ENCODE measurements at regions not wholly inside any gene's neighbourhood (a gene's known extent, or its start where the extent isn't known, plus 50 kb on each side); places are given as distances from the start of the nearest gene placed in this dataset.
"Not testable (repeated sequence)": the region's sequence is repeated elsewhere in the genome, so short reads cannot be mapped to it uniquely, and the experiment has no call there.

DNA sequence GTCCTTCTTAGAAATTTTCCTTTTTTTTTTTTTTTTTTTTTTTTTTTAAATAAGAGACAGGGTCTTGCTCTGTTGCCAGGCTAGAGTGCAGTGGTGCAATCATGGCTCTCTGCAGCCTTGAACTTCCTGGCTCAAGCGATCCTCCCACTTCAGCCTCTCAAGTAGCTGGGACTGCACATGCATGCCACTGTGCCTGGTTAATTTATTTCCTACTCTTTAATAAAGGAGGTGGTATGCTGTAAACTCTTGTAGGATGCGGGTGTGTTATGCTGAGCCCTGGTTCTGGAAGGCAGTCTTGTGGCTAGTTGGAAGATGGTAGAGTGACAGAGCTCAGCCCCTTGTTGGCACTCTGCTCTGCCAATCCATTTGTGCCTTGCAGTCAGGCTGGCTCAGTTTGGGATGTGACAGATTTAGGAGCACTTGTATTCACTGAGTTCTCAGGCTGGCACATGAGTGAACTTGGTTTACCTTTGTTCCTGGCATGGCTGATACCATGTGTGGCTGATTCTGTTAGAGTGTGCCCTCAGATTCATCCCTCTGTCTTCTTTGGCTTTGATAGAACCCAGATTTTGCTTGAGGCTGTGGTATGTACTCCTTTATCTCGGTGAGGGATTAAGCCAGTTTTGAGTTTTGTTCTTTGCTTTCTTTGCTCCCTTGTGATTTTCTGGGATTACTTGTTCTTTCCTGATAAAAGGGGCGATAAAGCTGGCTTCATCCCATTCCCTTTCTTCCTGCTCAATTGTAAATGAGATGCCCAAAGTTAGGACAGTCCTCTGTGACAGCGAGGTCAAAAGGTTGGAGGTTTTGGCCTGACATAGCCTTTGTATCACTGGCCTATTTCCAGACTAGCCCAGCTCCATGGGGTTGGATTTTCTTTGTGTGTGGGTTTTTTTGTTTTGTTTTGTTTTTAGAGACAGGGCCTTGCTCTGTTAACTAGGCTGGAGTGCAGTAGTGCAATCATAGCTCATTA is 91.2 kb upstream of the CRYM start:
- not testable (repeated sequence) for H3K27me3 Mint-ChIP-seq, ATAC-seq, H3K36me3 Mint-ChIP-seq, H3K4me3 Mint-ChIP-seq, H3K9me3 Mint-ChIP-seq
- peaks cover 36% of the 10 kb centered on the region for H3K4me1 Mint-ChIP-seq
- H3K27ac Mint-ChIP-seq = peak overlapping the region; percentile 96

DNA sequence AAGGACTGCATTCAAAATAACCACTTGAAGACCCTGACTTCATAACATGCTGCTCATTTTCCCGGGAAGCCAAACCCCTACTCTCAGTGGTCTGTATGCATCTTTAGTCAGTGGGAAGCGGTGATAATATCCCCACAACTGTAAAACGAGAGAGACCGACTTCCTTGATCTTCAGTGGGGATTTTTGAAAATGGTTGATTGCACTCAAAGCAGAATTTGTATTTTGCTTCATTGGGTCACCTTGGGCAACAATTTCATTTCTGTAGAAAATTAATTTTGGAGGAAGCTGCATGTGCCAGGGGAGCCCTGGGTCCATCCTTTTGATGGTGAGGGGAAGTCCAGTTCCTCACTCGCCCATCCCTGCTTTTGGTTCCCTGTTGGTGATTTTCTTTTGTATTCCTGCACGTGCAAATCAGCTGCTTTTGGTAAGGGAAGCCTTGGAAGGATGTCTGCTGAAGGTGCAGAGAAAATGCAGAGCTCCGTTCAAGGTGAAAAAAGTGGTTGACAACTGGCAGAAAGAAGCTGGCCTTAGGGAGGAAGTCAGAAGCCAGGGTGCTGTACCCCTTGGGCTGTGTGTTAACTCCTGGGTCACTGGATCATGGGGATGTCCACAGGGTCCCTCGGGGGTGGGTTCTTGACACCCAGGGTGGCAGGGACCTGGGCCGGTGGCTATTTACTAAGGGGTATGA is 89.8 kb upstream of the CRYM start:
- Mint-ChIP-seq H3K4me1 (peaks cover 50% of the 10 kb centered on the region), H3K4me3 (peak overlapping the region; percentile 61), H3K27ac (peak overlapping the region; percentile 96)
- peak; percentile 73 for ATAC-seq
- H3K27me3 Mint-ChIP-seq, H3K9me3 Mint-ChIP-seq, H3K36me3 Mint-ChIP-seq: not testable (repeated sequence)

GRCh38 chr16:21366998-21367397 is 88.9 kb upstream of the CRYM start:
- peak; percentile 62 for ATAC-seq
- H3K9me3 Mint-ChIP-seq = not testable (repeated sequence)

GRCh38 chr16:21365541-21365940 is 87.5 kb upstream of the CRYM start:
- peak overlapping the region; percentile 49 for H3K4me3 Mint-ChIP-seq
- not testable (repeated sequence) for H3K9me3 Mint-ChIP-seq, H3K36me3 Mint-ChIP-seq, H3K27me3 Mint-ChIP-seq, ATAC-seq
- peak overlapping the region; percentile 94 for H3K27ac Mint-ChIP-seq
- peaks cover 64% of the 10 kb centered on the region for H3K4me1 Mint-ChIP-seq

More at GRCh38 chr16:21366998-21367397, 88.9 kb upstream of the CRYM start:
- peaks cover 57% of the 10 kb centered on the region for H3K4me1 Mint-ChIP-seq
- H3K27me3 Mint-ChIP-seq, H3K36me3 Mint-ChIP-seq, H3K4me3 Mint-ChIP-seq: not testable (repeated sequence)
- H3K27ac Mint-ChIP-seq = peak overlapping the region; percentile 96

GRCh38 chr16:21363550-21364223 is 85.6 kb upstream of the CRYM start:
- H3K9me3 Mint-ChIP-seq, H3K36me3 Mint-ChIP-seq, H3K27me3 Mint-ChIP-seq: not testable (repeated sequence)
- ATAC-seq = peak; percentile 46
- Mint-ChIP-seq H3K27ac (peak overlapping the region; percentile 94), H3K4me1 (peaks cover 76% of the 10 kb centered on the region), H3K4me3 (peak overlapping the region; percentile 20)

GRCh38 chr16:21361612-21362227 is 83.6 kb upstream of the CRYM start:
- ATAC-seq, H3K9me3 Mint-ChIP-seq, H3K36me3 Mint-ChIP-seq, H3K27me3 Mint-ChIP-seq: not testable (repeated sequence)
- peak overlapping the region; percentile 18 for H3K4me3 Mint-ChIP-seq
- H3K27ac Mint-ChIP-seq = peak overlapping the region; percentile 94
- H3K4me1 Mint-ChIP-seq = peaks cover 82% of the 10 kb centered on the region

GRCh38 chr16:21361045-21361444 is 83.0 kb upstream of the CRYM start:
- peak overlapping the region; percentile 94 for H3K27ac Mint-ChIP-seq
- not testable (repeated sequence) for H3K9me3 Mint-ChIP-seq, ATAC-seq

DNA sequence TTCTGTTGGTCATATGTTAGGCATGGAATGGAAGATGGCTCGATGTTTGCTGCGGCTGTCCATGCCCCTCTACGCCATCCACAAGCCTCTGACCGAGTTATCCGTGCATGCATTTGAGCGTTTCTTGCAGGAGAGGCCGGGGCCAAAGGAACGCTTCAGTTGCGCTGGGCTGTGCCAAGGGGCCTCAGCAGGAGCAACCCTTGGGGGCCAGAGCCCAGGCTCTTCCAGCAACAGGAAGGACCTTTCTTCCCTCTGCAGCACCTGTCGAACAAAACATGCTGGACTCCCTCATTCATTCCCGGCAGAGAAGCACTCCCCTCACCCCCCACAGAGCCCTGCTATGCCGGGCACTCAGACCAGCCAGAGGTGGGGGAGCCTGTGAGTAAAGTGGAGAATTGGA is 81.4 kb upstream of the CRYM start:
- Mint-ChIP-seq H3K4me1 (peaks cover 85% of the 10 kb centered on the region), H3K4me3 (peak overlapping the region; percentile 38), H3K27ac (peak overlapping the region; percentile 94)
- peak; percentile 17 for ATAC-seq
- H3K27me3 Mint-ChIP-seq, H3K36me3 Mint-ChIP-seq, H3K9me3 Mint-ChIP-seq: not testable (repeated sequence)

More at GRCh38 chr16:21361045-21361444, 83.0 kb upstream of the CRYM start:
- H3K4me3 Mint-ChIP-seq, H3K36me3 Mint-ChIP-seq, H3K27me3 Mint-ChIP-seq: not testable (repeated sequence)
- H3K4me1 Mint-ChIP-seq = peaks cover 85% of the 10 kb centered on the region

- not testable (repeated sequence) for H3K27me3 Mint-ChIP-seq, H3K36me3 Mint-ChIP-seq, H3K9me3 Mint-ChIP-seq
- Mint-ChIP-seq H3K4me1 (peaks cover 76% of the 10 kb centered on the region), H3K27ac (peak overlapping the region; percentile 94), H3K4me3 (peak overlapping the region; percentile 68)
- ATAC-seq = peak; percentile 84
Measured at GRCh38 chr16:21358261-21358795, 80.2 kb upstream of the CRYM start.

GRCh38 chr16:21356308-21356707 is 78.2 kb upstream of the CRYM start:
- H3K27me3 Mint-ChIP-seq, H3K36me3 Mint-ChIP-seq, H3K9me3 Mint-ChIP-seq: not testable (repeated sequence)
- H3K27ac Mint-ChIP-seq = peak overlapping the region; percentile 94
- peaks cover 58% of the 10 kb centered on the region for H3K4me1 Mint-ChIP-seq
- peak; percentile 60 for ATAC-seq
- peak overlapping the region; percentile 14 for H3K4me3 Mint-ChIP-seq

DNA sequence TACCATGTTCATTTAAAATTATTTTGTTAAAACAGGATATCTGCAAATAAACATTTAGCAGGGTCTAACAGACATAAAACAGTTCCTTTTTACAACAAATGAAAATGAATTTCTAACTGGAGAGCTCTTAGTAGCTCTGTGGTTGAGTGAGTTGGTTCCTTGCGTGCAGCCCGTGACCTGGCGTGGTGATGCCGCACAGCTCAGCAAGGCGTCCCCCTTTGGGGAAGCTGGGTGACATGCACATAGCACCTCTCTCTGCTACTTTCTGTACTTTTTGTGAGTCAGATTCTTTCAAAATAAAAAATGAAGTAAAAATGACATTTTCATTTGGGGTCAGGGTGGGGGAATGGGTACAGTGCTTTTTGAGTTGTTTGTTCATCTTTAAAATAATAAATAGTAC is 73.3 kb upstream of the CRYM start:
- H3K9me3 Mint-ChIP-seq, H3K27me3 Mint-ChIP-seq, H3K27ac Mint-ChIP-seq, H3K4me3 Mint-ChIP-seq: not testable (repeated sequence)
- H3K4me1 Mint-ChIP-seq = peaks cover 28% of the 10 kb centered on the region
- H3K36me3 Mint-ChIP-seq = peaks cover 32% of the 10 kb centered on the region
- peak; percentile 55 for ATAC-seq

DNA sequence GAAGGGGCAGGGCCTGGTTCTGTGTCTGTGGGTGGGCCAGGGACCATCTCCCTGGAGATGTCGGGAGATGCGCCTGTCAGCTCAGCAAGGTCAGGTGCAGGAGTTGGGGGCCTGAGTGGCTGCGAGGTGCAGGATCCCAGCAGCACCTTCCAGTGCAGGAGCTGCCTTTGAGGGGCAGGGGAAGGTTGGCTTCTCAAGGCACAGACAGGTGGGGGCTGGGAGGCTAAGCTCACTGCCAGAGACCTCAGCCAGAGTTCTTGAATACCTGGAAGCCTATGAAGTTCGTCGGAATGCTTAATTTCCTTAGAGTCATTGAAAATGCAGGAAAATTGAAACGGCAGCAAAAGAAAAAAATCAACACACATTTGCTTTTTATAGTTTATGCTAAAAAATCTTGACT is 72.8 kb upstream of the CRYM start:
- H3K4me3 Mint-ChIP-seq = not testable (repeated sequence)

DNA sequence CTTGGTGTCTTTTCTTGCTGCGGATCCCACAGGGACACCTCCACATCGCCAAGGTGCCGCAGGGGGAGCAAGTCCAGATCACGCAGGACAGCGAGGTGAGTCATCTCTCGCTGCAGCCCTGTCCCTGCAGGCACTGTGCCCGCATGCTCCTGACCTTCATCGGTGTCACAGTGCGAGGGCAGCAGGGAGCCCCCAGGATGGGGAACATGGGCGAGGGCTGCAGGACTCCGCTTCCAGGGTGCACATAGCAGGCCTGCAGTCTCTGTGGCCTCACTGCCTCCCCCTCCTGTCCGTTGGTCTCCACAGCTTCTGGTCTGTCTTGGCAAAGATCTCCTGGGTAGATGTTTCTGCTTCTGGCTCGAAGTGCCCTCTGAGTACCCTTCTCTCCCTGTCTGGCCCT is 71.2 kb upstream of the CRYM start:
- not testable (repeated sequence) for ATAC-seq, H3K27ac Mint-ChIP-seq, H3K27me3 Mint-ChIP-seq, H3K9me3 Mint-ChIP-seq, H3K4me3 Mint-ChIP-seq
- Mint-ChIP-seq H3K36me3 (peaks cover 28% of the 10 kb centered on the region), H3K4me1 (peaks cover 12% of the 10 kb centered on the region)

More for the DNA sequence above, 72.8 kb upstream of the CRYM start:
- Mint-ChIP-seq H3K4me1 (peaks cover 22% of the 10 kb centered on the region), H3K36me3 (peaks cover 32% of the 10 kb centered on the region)
- not testable (repeated sequence) for ATAC-seq, H3K27me3 Mint-ChIP-seq, H3K27ac Mint-ChIP-seq, H3K9me3 Mint-ChIP-seq

DNA sequence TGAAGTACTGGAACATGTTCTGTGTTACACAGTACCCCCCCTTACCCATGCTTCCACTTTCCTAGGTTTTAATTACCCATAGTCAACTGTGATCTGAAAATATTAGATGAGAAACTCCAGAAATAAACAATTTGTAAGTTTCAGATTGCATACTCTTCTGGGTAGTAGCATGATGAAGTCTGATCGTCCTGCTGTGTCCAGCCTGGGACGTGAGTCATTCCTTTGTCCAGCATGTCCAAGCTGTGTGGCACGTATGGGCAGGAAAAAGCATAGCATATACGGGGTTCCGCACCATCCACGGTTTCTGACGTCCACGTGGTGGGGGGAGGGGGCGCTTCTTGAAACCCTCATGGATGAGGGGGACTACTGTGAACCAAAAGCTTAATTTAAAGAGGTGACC is 70.7 kb upstream of the CRYM start:
- H3K27ac Mint-ChIP-seq, ATAC-seq, H3K4me3 Mint-ChIP-seq, H3K27me3 Mint-ChIP-seq, H3K9me3 Mint-ChIP-seq: not testable (repeated sequence)
- Mint-ChIP-seq H3K4me1 (peaks cover 10% of the 10 kb centered on the region), H3K36me3 (peaks cover 26% of the 10 kb centered on the region)

- peaks cover 10% of the 10 kb centered on the region for H3K4me1 Mint-ChIP-seq
- peaks cover 26% of the 10 kb centered on the region for H3K36me3 Mint-ChIP-seq
- not testable (repeated sequence) for ATAC-seq, H3K4me3 Mint-ChIP-seq, H3K27ac Mint-ChIP-seq, H3K27me3 Mint-ChIP-seq, H3K9me3 Mint-ChIP-seq
Measured at GRCh38 chr16:21347538-21347937, 69.4 kb upstream of the CRYM start.

Measured in stimulated activated memory B cell treated with anti-CD40 and anti-IgM and Interleukin-4, amounts not matched to agents 10 μg/mL and 1 μg/mL and 100 μg/mL, for 72 hours (primary cell).